HG03095 (cell line): ENCODE measurements at regions not wholly inside any gene's neighbourhood (a gene's known extent, or its start where the extent isn't known, plus 50 kb on each side); places are given as distances from the start of the nearest gene placed in this dataset.

Experiments
- ATAC-seq: cut with Tn5 transposase; IDR thresholded peaks from one replicate; pipeline ENCODE4 v1.9.1; 2021; ENCODE audit warnings: moderate library complexity; ENCODE audit not compliant: unreplicated experiment

DNA sequence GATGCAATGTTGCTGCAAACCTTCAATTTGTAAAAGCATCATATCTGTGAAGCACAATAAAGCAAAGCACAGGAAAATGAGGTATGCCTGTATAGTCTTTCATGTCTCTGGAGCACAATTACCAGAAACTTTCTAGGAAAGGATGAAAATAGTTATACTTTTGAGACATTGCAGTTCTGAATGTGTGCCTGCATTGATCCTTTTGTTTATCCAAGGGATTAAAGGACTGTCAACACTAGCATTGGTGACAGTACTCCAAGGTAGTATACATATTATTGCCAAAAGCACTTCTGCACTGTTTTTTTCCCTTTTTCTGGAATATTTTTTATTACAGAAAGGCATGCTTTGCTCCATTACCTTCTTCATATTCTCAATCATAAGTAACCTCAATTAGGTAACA lies 476.0 kb downstream of the GABRG1 start:
- ATAC-seq = no peak

DNA sequence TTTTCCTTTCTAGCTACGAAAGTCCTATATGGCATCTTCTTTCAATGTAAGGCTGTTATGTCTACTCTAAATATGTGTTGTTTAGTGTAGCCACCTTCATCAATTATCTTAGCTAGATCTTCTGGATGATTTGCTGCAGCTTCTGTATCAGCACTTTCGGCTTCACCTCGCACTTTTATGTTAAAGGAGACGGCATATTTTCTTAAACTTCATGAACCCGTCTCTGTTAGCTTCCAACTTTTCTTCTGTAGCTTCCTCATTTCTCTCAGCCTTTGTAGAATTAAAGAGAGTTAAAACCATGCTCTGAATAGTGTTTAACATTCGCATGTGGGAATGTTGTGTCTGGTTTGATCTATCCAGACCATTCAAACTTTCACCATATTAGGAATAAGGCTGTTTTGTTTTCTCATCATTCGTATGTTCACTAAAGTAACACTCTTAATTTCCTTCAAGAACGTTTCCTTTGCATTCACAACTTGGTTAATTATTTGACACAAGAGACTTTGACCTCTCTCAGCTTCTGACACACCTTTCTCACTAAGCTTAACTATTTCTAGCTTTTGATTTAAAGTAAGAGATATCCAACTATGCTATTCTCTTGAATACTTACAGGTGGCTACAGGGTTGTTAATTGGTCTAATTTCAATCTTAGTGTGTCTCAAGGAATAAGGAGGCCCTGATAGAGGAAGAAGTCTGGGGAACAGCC lies 476.8 kb downstream of the GABRG1 start:
- no peak for ATAC-seq

DNA sequence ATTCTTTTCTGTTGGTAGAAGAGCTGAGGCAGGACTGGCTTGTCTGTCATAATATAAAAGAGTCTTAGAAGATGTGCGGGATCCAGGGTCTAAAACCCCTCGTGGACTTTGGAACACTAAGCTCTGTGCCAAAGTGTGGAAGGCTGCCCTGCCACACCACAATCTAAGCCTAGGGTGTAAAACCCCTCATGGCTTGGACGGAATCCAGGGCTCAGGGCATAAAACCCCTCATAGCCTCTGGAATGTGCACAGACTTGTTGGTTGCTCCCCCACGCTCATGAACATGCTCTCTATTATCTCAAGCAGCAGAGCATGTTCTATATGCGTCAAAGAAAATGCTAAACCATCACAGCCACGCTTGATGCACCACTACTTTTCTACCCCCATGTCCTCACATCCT lies 483.6 kb downstream of the GABRG1 start:
- ATAC-seq = no peak

DNA sequence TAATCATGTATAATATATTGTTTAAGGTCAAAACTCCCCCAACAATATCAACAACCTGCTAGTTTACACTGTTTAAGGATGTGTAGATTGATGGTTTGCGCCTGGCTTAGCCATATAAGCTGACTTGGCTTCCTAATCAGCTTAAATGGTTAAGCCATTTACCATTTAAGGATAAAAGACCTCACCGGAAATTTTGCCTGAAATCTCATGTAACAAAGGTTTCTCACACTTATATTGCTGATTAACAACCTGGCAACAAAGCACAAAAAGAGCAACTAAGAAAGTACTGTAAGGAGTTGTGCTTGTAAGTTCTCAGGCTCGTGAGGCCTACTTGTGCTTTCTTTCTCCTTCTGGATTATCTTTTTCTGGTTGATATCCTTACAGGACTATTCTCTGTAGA lies 485.2 kb downstream of the GABRG1 start:
- ATAC-seq = no peak

DNA sequence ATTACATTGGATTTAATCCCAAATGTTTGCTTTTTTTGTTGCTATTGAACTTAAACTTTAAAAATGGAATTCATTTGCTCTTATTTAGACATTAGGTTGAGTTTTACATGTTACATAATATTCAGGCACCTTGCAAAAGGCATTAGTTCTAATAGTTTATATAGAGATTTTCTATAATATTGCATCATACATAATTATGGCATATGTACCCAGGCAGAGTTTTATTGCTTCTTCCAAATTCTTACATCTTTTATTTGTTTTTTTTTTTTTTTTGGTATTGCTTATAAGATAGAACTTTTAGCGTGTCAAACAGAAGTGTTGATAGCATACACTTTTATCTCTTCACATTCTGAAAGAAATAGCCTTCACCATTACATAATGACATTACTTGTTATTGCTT lies 487.7 kb downstream of the GABRG1 start:
- ATAC-seq = no peak

DNA sequence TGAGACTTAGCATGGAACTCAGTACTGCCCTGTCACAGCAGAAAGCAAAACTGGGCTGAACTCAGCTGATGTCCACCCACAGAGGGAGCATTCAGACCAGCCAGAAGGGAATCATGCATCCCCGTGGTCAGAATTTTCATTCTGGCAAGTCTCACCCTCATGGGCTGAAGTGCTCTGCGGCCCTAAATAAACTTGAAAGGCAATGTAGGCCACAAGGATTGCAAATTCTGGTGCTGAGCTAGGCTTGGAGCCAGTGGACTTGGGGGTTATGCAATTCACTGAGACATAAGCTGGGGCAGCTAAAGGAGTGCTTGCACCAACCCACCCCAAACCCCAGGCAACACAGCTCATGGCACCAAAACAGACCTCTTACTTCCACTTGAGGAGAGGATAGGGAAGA lies 494.1 kb downstream of the GABRG1 start:
- ATAC-seq = no peak

DNA sequence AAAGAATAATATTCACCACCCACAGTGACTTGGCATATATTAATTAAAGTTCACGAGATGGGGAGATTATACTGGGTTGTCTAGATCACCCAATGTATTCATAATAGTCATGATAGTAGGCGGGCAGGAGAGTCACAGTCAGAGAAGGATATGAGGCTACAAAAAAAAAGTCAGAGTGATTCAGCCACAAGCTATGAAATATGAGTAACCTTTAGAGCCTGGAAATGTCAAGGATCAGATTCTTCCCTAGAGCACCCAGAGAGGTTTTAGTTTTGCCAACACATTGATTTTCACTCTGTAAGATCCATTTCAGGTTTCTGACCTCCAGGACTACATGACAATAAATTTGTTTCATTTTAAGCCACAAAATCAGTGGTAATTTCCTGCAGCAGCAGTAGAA lies 501.9 kb downstream of the GABRG1 start:
- no peak for ATAC-seq

DNA sequence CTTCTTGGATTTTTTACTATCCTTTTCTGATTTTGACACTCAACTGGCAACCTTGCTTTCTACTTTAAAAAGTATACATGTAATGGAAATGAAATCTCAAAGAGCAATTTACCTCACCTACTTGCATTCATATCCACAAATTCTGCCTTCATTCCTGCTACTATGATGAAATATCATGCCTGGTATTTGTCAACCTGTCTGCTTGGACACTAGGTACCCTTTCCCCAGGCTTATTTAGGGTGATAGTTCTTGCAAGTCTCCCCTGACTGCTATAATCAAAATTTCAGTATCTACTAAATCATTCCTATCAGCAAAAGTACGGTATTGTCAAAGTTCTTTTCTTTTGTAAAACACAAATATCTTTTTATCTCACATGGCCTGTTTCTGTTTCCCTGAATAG lies 503.0 kb downstream of the GABRG1 start:
- ATAC-seq = no peak

DNA sequence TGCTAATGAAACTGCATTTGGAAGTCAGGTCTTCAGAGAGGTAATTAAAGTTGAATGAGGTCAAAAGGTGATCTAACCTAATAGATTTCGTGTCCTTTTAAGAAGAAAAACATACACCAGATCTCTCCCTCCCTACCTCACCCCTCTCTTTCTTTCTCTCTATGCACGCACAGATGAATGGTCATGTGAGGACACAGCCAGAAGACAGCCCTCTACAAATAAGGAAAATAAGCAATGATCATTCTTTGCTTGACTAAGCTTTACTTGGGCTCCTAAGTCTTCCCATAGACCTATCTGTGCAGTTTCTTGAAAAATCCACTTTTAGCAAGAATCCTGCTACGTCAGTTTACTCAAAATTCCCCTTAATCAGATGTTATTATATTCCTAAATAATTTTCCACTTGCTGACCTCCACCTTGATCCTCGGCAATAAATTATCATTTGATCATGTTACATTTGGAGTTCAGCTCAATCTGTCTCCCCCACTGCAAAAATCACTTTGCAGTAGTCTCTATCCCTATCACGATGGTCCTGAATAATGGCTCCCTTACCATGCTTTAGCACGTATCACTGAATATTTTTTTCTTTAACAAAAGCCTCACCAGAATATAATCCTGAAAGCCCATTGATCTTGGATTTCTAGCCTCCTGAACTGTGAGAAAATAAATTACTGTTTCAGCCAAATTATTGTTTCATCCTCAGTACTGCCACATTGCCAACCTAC lies 527.3 kb downstream of the GABRG1 start:
- no peak for ATAC-seq

DNA sequence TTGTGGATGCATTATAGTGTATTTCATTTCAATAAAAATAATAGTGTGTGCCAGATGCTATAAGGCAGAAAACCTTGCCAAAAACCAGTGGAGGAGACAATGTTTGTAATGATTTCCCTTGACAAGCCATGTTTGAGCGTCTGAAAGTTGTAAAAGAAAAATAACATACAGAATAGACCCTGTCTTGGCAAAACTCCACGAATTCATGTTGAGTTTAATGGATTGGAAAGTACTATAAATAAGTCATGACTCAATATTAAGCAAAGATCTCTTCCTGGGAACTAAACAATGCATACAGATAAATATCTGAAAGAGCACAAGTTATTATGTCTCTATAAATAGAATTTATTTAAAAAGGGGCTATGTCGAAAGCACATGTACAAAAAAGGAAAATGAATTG lies 543.5 kb downstream of the GABRG1 start:
- ATAC-seq = no peak

DNA sequence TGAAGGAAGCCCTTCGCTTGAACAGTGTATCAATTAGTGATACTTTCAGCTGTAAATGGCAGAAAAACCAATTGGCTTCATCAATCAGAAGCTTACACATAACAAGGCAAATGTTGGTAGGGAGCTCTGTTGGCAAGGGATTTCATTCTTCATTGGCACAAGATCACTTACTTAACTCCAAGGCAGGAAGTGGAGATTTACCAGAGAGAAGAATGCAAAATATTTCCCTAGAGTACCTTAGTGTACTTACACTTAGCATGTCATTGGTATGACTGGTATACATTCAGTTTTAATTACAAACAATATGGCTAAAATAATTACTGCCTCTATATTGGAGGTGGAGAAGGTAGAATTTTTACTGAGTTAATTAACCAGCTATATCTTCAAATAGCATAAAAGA lies 545.0 kb downstream of the GABRG1 start:
- no peak for ATAC-seq

DNA sequence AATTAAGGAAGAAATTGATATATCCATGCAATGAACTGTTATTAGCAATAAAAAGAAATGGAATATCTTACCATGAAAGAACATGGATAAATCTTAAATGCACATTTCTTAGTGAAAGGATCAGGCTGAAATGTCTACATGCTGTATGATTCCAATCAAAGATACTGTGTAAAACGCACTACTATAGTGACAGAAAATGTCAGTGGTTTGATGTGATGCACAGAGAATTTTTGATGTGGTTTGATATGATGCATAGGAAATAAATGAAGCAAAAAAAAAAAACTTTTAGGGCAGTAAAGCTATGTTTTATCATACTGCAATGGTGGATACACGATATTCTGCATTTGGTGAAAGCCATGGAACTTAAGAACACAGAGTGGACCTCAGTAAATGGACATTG lies 547.6 kb downstream of the GABRG1 start:
- no peak for ATAC-seq

DNA sequence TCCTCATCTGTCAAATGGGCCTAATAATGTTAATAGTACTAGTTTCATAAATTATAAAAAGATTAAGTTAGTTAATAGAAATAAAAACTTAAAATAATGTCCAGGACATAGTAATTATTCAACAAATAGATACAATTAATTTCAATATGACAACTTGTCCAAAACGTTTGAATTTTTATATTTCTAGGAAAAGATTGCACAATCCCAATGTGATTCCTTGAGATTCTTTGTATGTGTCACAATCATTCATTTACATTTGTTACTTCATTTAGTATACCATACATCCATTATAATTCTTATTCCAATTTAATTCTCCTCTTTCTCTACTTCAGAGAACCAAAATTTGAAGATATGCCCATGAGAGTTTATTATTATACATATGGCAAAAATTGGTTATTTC lies 554.2 kb downstream of the GABRG1 start:
- ATAC-seq = no peak

DNA sequence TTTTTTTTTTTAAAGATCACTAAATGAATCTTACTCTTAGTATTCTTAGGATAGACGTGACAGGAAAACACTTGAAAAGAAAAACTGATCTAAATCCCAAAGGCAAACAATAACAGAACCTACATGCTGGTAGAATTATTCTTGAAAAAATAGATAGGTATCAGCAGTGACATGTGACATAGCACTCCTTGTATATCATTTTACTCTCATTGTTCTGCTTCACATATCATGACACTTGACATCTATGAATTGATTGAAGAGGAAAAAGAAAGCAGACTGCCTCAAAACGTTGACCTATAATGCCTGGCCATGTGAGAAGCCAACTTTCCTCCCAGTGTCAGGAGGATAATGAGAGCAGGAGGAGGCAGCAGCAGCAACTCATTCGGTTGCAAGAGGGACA lies 555.2 kb downstream of the GABRG1 start:
- ATAC-seq = no peak

DNA sequence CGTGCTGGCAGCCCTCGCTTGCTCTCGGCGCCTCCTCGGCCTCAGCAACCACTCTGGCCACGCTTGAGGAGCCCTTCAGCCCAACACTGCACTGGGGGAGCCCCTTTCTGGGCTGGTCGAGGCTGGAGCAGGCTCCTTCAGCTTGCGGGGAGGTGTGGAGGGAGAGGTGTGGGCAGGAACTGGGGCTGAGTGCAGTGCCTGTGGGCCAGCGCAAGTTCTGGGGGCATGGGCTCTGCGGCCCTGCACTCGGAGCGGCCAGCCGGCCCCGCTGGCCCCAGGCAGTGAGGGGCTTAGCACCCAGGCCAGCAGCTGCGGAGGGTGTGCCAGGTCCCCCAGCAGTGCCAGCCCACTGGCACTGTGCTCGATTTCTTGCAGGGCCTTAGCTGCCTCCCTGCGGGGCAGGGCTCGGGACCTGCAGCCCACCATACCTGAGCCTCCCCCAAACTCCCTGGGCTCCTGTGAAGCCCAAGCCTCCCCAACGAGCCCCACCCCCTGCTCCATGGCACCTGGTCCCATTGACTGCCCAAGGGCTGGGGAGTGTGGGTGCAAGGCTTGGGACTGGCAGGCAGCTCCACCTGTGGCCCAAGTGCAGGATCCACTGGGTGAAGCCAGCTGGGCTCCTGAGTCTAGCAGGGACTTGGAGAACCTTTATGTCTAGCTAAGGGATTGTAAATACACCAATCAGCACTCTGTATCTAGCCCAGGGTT lies 556.8 kb downstream of the GABRG1 start:
- ATAC-seq = no peak

DNA sequence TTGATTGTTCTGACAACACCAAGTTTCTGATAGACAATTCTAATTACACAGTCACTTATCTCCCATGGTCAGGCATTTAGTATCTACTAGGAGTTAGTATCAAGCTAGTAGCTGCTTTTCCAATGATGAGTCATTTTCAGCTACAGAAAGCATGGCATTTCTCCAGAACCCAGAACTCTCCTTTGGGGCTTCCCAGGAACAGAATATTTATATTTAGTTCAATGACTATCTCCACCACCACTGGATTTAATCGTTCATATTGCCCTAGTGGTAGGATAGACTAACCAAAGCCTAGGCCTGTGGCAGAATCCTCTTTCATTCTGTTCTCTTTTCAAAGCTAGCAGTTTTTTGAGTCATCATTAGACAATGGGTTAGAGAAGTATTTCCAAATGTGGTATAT lies 569.4 kb downstream of the GABRG1 start:
- no peak for ATAC-seq

DNA sequence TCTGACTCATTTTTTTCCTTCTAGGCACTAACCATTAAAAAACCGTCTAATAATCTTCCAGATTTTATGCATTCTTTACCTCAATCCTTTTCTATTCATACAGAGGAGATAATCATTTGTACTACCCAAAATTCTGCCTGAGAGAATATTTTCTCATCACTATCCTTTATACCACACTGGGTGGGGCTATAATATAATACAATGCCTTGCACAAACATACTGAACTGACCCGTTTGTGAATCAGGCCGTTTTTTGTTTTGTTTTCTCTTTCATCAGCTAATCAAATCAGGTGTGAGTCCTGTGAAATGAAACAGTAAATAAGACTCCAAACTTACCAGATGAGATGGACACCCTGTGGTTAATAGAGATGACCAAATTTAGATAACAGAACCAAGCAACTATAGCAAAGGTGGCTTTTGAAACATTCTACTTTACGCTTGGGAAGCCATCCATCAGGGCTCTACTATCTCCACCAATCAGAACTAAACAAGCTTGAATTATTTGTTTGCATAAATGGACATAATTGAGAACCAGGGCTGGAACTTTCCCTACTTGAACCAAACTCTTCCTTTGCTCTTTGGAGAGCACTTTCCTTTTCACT lies 573.0 kb downstream of the GABRG1 start:
- no peak for ATAC-seq

DNA sequence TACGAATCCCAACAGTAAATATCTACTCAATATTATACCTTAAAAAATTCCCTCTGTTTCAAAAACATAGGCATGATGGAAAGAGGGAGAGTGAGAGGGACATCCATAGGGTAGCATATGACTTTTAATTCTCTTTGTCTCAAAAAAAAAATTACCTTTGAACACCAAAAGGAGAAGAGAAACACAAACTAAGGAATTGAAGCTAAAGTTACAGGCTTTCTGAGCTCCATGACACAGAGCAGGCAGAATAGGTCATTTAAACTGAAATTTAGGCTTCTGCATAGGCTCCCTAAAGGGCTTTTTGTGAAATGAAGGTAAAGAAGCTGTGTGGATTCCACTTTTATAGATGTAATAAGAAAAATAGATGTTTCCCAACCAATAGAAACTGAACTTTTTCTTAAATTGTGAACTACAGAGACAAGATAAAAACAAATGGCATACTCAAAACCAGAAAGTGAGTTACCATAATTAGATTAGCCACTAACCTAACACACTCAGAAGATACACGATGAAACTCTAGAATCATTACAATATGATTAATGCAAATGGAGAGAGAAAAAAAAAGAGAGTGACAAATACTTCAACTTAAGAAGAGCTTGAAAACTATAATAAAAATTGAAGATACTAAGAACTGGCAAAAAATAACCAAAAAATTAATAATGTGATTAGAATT lies 584.6 kb downstream of the GABRG1 start:
- ATAC-seq = no peak

DNA sequence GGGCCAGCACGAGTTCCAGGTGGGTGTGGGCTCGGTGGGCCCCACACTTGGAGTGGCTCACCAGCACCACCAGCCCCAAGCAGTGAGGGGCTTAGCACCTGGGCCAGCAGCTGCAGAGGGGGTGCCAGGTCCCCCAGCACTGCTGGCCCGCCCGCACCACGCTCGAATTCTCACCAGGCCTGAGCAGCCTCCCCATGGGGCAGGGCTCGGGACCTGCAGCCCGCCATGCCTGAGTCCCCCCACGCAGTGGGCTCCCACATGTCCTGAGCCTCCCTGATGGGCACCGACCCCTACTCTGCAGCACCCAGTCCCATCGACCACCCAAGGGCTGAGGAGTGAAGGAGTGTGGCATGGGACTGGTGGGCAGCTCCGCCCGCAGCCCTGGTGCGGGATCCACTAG lies 593.4 kb downstream of the GABRG1 start:
- ATAC-seq = no peak

DNA sequence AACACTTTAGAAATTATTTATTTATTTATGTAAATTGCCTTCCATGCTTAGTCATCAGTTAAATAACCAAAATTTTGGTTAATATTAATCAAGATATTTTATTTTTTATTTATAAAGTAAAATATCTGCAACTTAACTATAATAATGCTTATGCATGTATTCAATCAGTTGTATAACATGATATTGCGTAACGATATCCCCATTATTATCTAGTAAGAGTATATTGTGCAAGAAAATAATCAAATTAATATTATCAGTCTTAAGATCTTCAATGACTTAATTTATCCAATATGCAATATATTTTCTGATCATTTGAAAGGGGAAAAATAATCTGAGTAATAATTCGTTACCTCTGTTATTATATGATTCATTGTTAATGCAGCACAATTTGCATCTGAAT lies 596.7 kb downstream of the GABRG1 start:
- ATAC-seq = no peak

DNA sequence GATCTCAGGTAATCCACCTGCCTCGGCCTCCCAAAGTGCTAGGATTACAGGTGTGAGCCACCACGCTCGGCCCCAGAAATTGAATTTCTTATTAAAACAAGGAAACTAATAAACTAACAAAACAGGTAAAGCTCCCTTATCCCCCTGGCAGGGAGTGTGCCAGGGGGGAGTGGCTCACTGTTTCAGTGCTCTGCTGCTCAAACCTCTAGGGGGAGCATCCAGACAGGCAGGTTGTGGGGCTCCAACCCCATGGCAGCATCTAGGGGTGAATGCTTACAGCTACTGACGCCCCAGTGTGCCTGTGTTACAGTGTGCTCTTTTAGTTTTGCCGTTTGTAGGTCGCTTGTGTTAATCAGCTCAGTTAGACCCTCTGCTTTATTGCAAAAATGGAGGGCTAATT lies 605.0 kb downstream of the GABRG1 start:
- no peak for ATAC-seq
